ENCODE measurements at regions not wholly inside any gene's neighbourhood (a gene's known extent, or its start where the extent isn't known, plus 50 kb on each side); places are given as distances from the start of the nearest gene placed in this dataset.
"Not testable (repeated sequence)": the region's sequence is repeated elsewhere in the genome, so short reads cannot be mapped to it uniquely, and the experiment has no call there.

DNA sequence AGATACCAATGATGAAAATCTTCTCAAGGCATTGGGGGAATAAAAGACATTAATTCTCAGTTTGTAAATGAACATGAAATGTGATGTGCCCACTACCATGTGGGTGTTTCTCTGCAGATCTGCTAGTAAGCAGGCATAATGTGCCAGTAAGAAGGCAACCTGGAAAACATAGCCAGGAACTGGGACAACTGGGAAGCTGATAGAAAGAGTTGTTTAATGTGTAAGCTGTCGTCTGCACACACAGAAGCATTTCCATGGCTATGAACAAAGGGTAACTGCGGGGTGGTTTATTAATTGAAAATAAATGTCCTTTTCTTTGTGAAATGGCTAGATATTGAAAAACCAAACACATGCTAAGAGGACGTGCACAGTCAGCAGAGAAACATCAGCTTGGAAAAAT, 52.0 kb downstream of the ZC3H11B start:
- no peak for DNase-seq

DNA sequence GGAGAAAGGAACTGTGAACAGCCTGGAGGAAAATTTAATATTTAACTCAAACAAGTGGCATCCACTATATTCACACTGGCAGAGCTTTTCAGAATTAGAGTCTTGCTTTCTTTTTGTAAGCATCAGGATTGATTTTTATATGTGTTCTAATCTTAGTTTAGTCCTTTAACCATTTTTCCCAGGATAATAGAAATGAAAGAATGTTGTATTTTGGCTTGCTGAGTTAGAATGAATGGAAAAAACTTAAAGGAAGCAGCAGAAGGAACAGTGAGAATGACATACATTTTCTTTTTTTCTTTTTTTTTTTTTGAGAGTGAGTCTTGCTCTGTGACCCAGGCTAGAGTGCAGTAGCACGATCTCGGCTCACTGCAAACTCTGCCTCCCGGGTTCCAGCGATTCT, 53.0 kb downstream of the ZC3H11B start:
- no peak for DNase-seq

DNA sequence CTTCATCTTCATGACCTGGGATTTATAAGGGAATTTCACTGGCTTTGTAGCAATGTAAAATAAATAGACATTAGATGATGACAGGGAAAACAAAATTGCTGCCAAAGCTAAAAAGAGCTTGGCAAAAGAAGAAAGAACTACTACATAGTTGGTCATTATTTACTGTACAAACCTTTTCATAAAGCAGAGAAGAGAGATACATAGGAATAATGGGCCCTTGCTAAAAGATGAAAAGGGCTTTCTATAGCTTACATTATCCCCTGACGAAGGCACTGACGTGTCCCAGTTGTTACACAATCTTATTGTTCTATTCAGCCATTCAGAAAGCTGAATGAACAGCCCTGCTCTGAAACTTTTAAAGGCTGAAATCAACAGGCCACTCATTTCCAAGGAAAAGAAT, 57.1 kb downstream of the ZC3H11B start:
- DNase-seq = no peak

DNA sequence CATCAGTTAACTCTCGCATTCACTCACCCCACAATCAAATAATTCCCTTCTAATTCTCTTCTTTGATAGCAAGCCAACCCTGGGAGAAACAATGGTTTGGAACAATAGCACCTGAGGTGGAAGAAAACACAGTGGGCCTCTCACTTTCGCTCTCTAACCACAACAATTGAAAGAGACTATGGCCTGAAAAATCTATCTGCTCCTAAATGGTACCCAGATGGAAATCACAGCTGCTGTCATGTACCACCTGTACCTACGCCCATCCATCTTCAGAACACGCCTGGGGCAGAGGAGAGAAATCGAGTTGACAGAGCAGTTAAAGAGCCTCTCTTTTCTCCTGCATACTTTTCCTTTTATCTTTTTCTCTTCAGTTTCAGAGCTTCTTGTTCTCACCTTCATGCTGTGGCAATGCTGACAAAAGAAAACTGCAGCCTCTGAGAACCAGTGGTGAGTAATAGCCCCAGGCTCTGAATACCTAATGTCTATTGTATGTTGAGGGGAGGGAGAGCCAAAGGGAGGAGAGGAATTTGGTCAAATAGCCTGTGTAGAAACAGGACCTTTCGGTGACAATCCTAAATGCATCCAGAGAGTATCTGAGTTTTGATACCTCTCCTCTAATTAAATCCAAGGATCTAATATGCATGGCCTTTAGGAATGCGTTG, 57.7 kb downstream of the ZC3H11B start:
- no peak for DNase-seq

DNA sequence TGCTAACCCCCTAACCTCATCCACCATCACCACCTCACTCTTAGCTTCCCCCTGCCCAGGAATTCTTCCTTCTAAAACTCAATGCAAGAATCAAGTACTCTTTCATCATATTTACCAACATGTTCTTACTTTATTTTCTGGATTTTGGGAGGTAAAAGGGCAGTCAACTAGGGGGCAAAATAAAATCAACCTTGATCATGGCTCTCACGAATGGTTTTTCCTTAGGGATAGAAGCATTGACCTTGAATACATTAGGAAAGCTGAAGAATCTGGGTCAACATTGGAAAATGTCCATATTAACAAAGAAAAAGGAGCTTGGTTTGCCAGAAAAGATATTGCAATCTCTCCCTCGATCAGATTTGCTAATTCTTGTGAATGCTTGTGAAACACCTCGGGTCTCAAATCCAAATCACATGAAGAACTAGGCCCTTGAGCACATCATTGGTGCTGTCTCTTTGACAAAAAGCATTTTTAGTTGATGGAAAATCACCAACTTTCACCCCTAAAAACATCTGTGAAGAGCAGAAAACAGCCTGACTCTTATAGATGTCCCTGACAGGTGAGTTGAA, 58.9 kb downstream of the ZC3H11B start:
- DNase-seq = no peak

DNA sequence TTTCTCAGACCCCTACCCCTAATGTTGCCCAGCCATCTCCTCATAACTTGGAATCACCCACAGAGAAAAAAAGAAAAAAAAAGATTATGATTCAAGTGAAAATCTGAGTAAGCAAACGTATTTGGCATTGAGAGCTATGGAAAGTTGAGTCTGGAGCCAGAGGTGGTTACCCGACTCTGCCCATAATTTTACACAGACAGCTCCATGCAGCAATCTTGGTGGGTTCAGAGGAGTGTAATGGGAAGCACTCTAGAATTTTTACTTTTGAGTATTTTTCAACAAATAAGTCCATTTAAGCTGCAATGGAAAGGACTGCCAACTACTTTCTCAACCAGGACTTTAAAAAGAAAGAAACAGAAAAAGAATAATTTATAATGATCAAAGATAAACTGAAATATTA, 62.7 kb downstream of the ZC3H11B start:
- DNase-seq = no peak

DNA sequence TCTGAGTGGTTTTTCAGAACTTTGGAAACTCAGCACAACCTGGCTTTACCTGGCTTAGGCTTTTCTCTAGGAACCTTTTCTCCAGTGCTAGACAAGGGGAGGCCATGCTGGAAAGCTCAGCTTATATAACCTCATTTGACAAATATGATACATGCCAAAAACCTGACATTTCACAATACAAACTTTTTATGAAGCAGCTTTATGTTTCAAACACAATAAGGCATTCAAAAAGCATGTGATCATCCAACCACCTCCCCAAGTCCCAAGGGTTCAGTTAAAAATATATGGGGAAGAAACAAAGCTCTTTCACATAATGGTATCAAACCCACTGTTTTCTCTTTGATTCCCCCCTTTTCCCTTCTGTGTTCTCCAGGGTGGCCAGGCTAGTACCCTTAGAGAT, 63.7 kb downstream of the ZC3H11B start:
- DNase-seq = no peak

DNA sequence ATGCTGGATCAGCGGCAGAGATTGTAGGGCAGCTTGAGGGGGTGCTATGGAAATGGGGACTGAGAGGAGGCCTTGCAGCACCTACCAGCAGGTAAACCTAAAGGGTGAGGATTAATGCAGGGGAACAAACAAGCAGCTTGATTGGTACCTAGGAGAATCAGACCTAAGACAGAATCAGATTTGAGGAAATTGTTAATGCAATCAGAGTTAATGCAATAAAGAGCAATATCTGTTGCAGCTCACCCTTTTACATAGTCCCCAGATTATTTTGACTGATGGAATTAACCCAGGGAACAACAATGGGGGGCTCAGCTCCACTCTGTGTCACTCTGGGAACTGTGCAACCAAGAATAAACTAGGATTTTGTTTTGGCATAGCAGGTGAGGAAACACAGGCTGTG, 64.5 kb downstream of the ZC3H11B start:
- DNase-seq = no peak

DNA sequence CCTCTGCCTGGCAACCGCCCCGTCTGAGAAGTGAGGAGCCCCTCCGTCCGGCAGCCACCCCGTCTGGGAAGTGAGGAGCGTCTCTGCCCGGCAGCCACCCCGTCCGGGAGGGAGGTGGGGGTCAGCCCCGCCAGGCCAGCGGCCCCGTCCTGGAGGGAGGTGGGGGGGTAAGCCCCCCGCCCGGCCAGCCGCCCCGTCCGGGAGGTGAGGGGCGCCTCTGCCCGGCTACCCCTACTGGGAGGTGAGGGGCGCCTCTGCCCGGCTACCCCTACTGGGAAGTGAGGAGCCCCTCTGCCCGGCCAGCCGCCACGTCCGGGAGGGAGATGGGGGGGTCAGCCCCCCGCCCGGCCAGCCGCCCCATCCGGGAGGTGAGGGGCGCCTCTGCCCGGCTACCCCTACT, 67.1 kb downstream of the ZC3H11B start:
- not testable (repeated sequence) for DNase-seq

DNA sequence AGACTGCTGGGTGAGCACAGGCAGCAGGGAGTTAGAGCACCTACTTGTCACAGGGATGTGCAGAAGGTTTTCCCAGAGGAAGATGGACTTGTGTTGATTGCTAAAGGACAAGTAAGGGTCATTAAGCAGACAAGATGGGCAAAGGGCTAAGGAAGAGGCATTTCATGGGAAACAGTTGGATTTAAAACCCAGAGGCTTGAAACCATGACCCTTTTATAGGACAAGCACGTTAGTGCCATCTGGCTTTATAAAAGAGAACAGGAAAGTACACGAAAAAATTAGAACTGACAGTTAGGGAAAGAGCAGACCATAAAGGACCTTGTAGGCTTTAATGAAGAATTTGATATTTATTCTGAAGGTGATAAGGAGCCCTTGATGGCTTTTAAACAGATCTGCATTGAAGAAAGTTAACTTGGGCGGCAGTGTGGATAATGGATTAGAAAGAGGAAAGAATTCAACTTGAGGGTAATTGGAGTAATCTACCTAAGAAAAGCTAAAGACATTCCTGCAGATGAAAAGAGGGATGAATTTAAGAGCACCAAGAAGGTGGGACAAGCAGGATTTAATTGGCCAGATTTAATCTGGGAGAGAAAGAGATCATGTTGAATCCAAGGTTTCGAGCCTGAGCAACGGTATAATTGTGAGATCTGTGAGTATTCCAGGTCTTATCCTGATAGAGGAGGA, 68.6 kb downstream of the ZC3H11B start:
- no peak for DNase-seq

DNA sequence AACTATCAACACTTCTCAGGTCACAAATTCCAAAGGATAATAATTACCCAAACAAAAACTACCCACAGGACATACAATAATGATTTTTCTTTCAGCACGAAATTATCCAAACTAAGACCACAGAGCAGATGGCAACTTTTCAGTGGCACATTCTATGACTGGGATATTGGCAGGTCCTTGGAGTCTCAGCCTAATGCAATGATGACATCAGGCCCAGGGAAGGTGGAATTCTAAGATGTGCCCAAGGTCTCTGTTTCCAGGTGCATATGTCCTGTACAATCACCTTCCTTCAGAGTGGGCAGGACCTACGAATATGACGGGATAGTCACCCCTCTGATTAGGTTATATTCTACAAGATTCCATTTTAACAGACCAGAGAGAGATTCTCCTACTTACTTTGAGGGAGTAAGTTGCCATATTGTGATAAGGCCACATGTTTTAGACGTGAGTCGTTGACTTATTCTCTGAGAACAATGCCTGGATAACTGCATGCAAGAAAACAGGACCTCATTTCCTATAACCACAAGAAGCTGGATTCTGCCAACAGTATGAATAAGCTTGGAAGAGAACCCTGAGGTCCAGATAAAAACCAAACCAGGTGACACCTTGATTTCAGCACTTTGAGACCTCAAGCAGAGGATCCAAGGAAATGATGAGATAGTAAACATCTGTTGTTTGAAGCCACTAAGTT, 69.9 kb downstream of the ZC3H11B start:
- DNase-seq = no peak

DNA sequence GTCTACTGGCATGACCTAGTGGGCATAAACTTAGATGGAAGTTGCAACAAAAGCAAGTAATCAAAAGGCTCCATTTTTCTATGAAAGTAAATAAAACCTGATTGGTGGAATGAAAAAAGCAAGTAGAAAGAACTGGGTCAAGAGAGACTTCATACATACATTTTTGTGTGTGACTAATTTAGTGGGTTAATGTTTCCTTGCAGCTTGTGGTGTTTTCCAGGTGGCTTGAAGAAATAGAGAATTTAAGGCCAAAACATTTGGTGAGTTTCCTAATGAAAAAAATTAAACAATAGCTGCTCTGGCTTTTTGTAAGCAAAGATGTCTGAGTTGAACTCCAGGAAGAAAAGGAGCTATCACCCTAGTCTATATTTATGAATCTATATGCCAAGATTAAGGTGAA, 71.0 kb downstream of the ZC3H11B start:
- DNase-seq = no peak

DNA sequence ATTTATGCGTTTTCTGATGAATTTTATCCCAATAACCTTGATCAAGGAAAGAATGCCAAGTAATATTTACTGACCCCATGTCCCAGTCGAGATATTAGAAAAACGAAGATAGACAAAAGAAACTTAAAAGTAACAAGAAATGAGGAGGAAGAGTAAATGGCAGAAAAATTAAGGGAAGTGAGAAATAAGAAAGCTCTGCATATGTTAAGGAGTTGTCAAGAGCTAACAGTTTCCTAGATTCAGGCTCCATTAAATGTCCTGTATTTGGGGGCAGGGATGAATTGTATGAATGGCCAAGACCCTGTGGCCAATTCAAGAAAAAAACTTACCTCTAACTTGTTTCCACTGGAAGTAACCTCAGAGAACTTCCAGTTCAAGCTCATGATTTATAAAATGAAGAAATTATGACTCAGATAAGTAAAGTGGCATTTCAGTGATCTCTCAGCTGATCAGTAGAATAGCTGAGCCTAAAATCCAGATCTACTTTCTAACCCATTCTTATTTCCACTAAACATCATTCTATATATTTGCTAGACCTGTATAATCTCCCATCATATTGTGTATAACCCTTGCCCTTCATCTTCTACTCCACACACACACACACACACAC, 73.2 kb downstream of the ZC3H11B start:
- DNase-seq = no peak

DNA sequence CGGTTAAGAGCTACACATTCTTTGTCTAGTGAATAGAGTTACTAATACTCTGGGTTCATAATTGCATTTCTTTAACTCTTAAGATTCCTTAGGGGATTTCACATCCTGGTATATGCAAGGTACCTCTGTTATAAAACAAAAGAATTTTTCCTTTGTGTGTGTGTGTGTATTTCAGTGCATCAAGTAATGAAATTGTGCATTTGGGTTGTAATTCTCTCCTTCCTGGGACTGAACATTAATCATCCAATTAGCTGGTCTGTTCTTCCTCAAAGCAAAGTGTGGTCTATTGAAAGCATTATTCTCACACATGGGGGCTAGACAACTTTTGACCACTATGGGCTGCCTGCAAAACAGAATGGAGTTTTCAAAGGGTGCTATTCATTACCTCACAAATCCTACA, 74.0 kb downstream of the ZC3H11B start:
- DNase-seq = no peak

DNA sequence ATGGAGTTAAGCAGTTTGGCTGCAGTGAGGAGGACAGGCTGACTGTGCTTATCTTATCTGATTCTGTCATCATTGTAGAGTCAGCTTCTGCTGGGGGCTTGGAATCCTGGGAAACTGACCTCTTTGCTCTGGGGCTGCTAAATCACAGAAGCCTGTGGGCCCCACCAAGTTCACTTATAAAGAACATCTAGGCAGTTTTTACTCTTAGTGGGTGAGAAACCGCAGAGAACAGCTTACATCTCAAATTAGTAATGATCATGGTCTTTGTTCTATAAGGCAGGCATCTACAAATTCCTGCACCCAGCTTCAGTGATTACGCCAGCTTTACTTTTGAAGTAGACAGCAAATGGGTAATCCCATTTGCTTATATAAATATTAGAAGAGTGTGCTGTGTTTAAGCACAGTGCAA, 75.7 kb downstream of the ZC3H11B start:
- peak; percentile 4 for DNase-seq

DNA sequence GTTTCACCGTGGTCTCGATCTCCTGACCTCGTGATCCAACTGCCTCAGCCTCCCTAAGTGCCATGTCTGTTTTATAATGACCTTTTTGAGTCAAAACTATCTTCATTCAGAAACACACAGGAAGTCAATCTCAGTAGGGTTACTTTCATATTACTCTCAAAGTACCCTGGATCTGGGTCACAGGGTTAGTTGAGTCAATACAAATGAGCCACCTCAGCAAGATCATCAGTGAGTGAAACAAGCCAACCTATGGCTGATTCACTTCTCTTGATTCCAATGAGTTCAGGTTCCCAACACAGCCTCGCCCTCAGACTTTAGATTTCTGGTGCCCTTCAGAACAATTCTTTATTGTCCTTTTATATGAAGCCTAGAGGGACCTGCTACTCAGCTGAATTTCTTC, 76.9 kb downstream of the ZC3H11B start:
- no peak for DNase-seq

DNA sequence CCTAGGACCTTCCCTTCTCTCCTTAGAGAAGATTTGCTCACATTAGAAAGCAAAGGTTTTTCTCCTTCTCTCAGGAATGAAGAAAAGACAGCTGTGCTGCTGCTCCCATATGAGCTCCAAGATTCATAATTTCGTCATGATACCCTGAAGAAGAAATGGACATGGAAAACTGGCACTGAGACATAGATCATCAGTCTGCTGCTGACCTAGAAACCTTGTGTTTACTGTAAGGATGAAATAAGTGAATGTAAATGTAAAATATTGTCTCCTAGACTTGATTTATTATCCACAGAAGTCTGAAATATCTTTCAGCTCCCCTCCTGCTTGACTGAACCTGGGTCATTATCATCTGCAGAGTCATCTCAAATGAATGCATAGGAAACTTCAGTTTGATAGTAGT, 77.9 kb downstream of the ZC3H11B start:
- no peak for DNase-seq

DNA sequence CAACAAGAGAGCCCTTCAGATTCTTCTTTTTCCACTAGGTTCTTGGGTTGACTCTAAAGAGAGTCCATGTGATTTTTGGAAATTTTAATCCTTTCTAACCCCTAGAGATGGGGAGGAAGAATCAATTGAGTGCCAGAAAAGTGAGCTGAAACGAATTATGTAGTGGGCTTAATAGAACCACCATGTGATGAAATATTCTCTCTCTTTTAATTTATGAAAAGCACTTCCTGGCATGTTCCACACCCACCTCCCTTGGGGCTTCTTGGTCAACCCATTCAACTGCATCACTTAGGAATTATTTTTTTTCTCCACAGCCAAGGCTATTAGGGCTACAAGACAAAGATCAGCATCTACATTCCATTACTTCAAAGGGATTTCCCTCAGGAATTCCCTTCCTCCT, 79.6 kb downstream of the ZC3H11B start:
- DNase-seq = no peak

DNA sequence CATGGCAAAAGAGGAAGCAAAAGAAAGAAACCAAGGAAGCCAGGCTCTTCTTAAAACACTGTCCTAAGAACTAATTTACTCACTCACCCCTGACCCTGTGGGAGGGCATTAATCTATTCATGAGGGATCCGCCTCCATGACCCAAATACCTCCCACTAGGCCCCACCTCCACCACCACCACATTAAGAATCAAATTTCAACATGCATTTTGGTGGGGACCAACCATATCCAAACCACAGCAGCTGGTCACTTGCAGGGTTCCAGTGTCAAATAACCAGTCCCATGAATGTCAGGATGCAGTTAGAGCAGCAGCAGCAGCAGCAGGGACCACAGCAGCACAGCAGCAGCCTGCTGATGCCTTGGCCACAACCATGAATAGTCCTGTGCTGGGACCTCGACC, 83.8 kb downstream of the ZC3H11B start:
- no peak for DNase-seq

DNA sequence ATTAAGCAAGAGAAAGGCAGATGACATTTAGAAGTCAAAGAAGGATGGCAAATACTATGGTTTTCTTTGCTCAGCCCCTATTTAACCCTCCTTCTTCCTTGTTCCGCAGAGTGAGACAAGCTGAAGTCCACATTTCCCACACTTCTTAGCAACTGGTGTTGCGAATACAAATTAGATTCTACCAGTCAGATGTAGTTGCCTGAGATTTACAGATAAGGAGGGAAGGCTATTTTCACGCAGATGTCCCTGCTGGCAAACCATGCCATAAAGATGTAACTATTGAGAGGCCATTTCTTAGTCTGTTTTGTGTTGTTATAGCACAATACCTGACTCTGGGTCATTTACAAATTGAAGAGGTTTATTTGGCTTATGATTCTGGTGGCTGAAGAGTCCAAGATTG, 84.3 kb downstream of the ZC3H11B start:
- DNase-seq = no peak

DNA sequence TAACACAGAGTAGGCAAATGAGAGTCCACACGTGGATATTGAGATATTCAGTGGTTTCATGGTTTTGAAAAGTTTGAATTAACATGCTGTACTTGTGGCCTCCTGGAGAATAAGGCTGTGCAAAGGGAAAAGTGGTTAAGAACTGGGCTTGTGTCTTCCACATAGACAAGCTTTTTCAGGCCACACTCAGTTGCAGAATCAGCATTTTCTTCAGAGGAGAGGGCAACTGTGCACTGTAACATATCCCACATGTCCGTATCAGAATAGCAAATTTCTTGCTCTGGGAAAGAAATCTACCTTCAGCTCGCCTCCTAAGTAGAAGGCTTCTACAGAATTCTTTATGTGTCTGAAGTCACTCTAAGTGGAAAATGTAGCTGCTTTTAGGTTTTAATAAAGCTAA, 84.9 kb downstream of the ZC3H11B start:
- DNase-seq = no peak

DNA sequence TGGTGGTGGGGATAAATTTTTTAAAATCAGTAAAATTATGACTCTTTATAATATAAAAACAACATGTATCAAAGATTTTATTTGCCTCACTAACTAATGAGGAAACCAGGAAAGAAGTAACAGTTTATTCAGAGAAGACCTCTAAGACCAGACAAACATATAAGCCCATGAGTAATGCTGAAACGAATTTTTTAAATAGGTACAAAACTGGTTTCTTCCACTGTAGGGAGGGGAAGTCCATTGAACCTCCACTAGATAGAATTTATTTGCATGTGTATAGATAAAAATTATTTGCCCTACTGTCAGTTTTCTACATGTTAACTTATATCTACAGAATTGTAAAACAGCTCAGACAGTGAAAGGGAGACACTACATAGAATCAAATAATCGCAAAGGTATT, 86.8 kb downstream of the ZC3H11B start:
- DNase-seq = no peak

DNA sequence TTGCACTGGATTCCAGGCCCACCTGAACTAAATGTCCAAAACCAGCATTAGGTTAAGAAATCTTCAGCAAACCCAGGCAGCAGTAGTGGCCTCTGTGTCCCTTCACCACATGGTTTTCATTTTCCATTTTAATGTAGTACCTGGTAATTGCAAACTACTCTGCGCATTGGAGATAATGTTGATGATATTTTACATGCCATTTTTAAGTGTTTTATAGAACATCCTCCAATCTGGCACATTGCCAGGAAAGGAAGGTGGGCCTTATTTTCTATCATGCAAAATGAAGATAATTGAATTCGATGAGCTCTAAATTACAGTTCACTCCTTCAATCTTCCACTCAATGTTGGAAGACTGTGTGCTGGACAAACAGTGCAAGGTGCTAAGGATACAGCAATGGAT, 89.5 kb downstream of the ZC3H11B start:
- no peak for DNase-seq

DNA sequence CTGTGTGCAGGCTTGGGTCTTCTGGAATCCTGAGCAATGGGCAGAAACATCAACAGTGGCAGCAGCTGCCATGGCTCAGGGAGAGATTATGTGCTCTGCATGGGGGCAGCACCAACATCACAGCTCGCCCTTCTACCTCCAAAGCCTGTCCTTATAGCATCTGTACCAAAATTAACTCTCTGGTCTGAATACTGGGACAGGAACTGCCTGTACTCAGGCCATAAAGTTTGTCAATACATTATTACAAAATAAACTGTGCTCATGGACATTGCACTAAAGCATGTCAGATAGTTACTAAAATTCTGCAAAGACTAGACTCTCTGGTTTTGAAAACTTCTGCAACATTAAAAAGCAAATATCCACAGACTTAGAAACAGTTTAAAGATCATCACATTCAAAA, 91.6 kb downstream of the ZC3H11B start:
- DNase-seq = no peak
